ENCODE measurements at regions not wholly inside any gene's neighbourhood (a gene's known extent, or its start where the extent isn't known, plus 50 kb on each side); places are given as distances from the start of the nearest gene placed in this dataset.

DNA sequence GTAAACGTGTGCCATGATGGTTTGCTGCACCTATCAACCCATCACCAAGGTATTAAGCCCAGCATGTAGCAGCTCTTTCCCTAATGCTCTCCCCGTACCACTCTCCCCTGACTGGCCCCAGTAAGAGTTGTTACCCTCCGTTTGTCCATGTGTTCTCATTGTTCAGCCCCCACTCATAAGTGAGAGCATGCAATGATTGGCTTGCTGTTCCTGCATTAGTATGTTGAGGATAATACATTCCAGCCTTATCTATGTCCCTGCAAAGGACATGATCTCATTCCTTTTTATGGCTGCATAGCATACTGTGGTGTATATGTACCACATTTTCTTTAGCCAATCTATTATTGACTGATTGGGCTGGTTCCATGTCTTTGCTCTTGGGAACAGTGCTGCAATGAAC, 1294.9 kb upstream of the CDH8 start:
- TF ChIP-seq, protein P1, sequence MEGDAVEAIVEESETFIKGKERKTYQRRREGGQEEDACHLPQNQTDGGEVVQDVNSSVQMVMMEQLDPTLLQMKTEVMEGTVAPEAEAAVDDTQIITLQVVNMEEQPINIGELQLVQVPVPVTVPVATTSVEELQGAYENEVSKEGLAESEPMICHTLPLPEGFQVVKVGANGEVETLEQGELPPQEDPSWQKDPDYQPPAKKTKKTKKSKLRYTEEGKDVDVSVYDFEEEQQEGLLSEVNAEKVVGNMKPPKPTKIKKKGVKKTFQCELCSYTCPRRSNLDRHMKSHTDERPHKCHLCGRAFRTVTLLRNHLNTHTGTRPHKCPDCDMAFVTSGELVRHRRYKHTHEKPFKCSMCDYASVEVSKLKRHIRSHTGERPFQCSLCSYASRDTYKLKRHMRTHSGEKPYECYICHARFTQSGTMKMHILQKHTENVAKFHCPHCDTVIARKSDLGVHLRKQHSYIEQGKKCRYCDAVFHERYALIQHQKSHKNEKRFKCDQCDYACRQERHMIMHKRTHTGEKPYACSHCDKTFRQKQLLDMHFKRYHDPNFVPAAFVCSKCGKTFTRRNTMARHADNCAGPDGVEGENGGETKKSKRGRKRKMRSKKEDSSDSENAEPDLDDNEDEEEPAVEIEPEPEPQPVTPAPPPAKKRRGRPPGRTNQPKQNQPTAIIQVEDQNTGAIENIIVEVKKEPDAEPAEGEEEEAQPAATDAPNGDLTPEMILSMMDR (conservative IDR thresholded peaks at IDR 0.05) = no peak
- no peak overlapping the region for H2AFZ ChIP-seq (ENCODE audit: low read length)
- H3K4me3 Mint-ChIP-seq = no peak overlapping the region
- no peak overlapping the region for H3K4me2 ChIP-seq (ENCODE audit: insufficient read depth, insufficient read length, low read length)
- no peaks in the 10 kb centered on the region for H3K36me3 Mint-ChIP-seq (ENCODE audit: insufficient read depth in 1 of 3, low read depth in 3 of 3)
- no peak overlapping the region for H3T11ph ChIP-seq (ENCODE audit: low read length)
- H2BK20ac ChIP-seq (ENCODE audit: low read depth, low read length, poor library complexity, severe bottlenecking) = no peak overlapping the region
- H2AK5ac ChIP-seq (ENCODE audit: insufficient read length, low read length) = no peak overlapping the region
- no peaks in the 10 kb centered on the region for H4K20me1 ChIP-seq (ENCODE audit: control insufficient read depth, insufficient read depth, insufficient read length)
- no peak overlapping the region for H2BK12ac ChIP-seq (ENCODE audit: insufficient read length, low read depth, low read length)
- no peak overlapping the region for H2BK15ac ChIP-seq (ENCODE audit: low read depth, low read length)
- no peak overlapping the region for H4K5ac ChIP-seq (ENCODE audit: insufficient read length, low read depth, low read length)
- H3K18ac ChIP-seq (ENCODE audit: insufficient read length, low read depth, low read length) = no peak overlapping the region
- H3K9me3 ChIP-seq (ENCODE audit: control insufficient read depth, low read depth, low read length) = no peaks in the 10 kb centered on the region
- H3K4me1 Mint-ChIP-seq = no peaks in the 10 kb centered on the region
- H3K23ac ChIP-seq (ENCODE audit: insufficient read length, low read depth, low read length) = no peak overlapping the region
- no peak overlapping the region for H4K8ac ChIP-seq (replicated peaks; ENCODE audit: insufficient read length, low read depth, low read length)
- H3K23me2 ChIP-seq (ENCODE audit: insufficient read length, low read depth, low read length, poor library complexity, severe bottlenecking) = no peaks in the 10 kb centered on the region
- H3K27me3 ChIP-seq (ENCODE audit: insufficient read depth, low read length) = no peaks in the 10 kb centered on the region
- H3K56ac ChIP-seq (ENCODE audit: insufficient read length, low read depth, low read length) = no peak overlapping the region
- WGBS (ENCODE audit: extremely low coverage, insufficient read length, low lambda C conversion rate) = no CpG with 5 or more reads among the region's 3 CpGs
- no peak for DNase-seq
- no peak overlapping the region for H3K27ac Mint-ChIP-seq
- no peaks in the 10 kb centered on the region for H3K27me3 Mint-ChIP-seq (ENCODE audit: low read depth)
- H2BK120ac ChIP-seq (ENCODE audit: low read depth, low read length, poor library complexity, severe bottlenecking) = no peak overlapping the region
- H3K79me1 ChIP-seq (ENCODE audit: insufficient read depth, low read depth, low read length, poor library complexity, severe bottlenecking) = no peaks in the 10 kb centered on the region
- no peak overlapping the region for H3K4ac ChIP-seq (ENCODE audit: low read depth, low read length)
- H3K27ac ChIP-seq (ENCODE audit: insufficient read length, low read depth, low read length) = no peak overlapping the region
- H2BK5ac ChIP-seq (ENCODE audit: insufficient read length, low read length) = no peak overlapping the region
- H3K9ac ChIP-seq (ENCODE audit: extremely low read depth, insufficient read length, low read length) = no peak overlapping the region
- no peaks in the 10 kb centered on the region for H3K9me3 Mint-ChIP-seq
- no peaks in the 10 kb centered on the region for H3K79me2 ChIP-seq (ENCODE audit: insufficient read depth, low read length)
- no peak overlapping the region for H3K14ac ChIP-seq (ENCODE audit: insufficient read depth, low read length)
- no peak overlapping the region for H4K91ac ChIP-seq (ENCODE audit: insufficient read length, low read depth, low read length)
- no peaks in the 10 kb centered on the region for H3K4me1 ChIP-seq (ENCODE audit: insufficient read depth, low read length)

Data from H9 (cell line).